SK-N-SH treated with all-trans-retinoic acid at 6 μM for 48 hours (cell line): ENCODE measurements at regions not wholly inside any gene's neighbourhood (a gene's known extent, or its start where the extent isn't known, plus 50 kb on each side); places are given as distances from the start of the nearest gene placed in this dataset.

Experiments
- CSDC2 ChIP-seq: fragments of 250-450 bp; sonication (Bioruptor Pico); IDR thresholded peaks from 2 replicates; pipeline ENCODE4 v1.5.0; 2020; ENCODE audit warnings: mild to moderate bottlenecking, moderate library complexity
- PATZ1 ChIP-seq: fragments of 250-450 bp; sonication (Bioruptor Pico); IDR thresholded peaks from 2 replicates; pipeline ENCODE4 v1.8.0; 2020; ENCODE audit warnings: mild to moderate bottlenecking, moderate library complexity, borderline replicate concordance
- POU6F1 ChIP-seq: fragments of 250-450 bp; sonication (Bioruptor Pico); IDR thresholded peaks from 2 replicates; pipeline ENCODE4 v1.8.0; 2021; ENCODE audit warnings: low read depth, mild to moderate bottlenecking, moderate library complexity, borderline replicate concordance
- RARB ChIP-seq: fragments of 250-450 bp; sonication (Bioruptor Pico); IDR thresholded peaks from 2 replicates; pipeline ENCODE4 v1.8.0; 2021; ENCODE audit warnings: mild to moderate bottlenecking, moderate library complexity
- SNAI2 ChIP-seq: fragments of 250-450 bp; sonication (Bioruptor Pico); IDR thresholded peaks from 2 replicates; pipeline ENCODE4 v1.5.0; 2020; ENCODE audit warnings: mild to moderate bottlenecking, moderate library complexity
- TOX ChIP-seq: fragments of 250-450 bp; sonication (Bioruptor Pico); IDR thresholded peaks from 2 replicates; pipeline ENCODE4 v1.8.0; 2021; ENCODE audit warnings: mild to moderate bottlenecking, moderate library complexity, borderline replicate concordance
- TF ChIP-seq, protein P1 (sequence below): fragments of 250-450 bp; sonication (Bioruptor Pico); IDR thresholded peaks from 2 replicates; pipeline ENCODE4 v1.5.1; 2020; ENCODE audit warnings: low read depth, mild to moderate bottlenecking, moderate library complexity

GRCh38 chr12:66934302-66935062 is 255.6 kb upstream of the GRIP1 start:
- TF ChIP-seq, protein P1, sequence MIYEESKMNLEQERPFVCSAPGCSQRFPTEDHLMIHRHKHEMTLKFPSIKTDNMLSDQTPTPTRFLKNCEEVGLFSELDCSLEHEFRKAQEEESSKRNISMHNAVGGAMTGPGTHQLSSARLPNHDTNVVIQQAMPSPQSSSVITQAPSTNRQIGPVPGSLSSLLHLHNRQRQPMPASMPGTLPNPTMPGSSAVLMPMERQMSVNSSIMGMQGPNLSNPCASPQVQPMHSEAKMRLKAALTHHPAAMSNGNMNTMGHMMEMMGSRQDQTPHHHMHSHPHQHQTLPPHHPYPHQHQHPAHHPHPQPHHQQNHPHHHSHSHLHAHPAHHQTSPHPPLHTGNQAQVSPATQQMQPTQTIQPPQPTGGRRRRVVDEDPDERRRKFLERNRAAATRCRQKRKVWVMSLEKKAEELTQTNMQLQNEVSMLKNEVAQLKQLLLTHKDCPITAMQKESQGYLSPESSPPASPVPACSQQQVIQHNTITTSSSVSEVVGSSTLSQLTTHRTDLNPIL (CRISPR knock-in tag), result no peak
- no peak for TF ChIP-seq CSDC2 (CRISPR knock-in tag)
- no peak for TF ChIP-seq PATZ1
- TF ChIP-seq RARB (CRISPR knock-in tag), result no peak
- no peak for TF ChIP-seq SNAI2 (CRISPR knock-in tag)
- no peak for TF ChIP-seq TOX
- TF ChIP-seq POU6F1 (CRISPR knock-in tag), result no peak
